K562 (cell line): ENCODE measurements at regions not wholly inside any gene's neighbourhood (a gene's known extent, or its start where the extent isn't known, plus 50 kb on each side); places are given as distances from the start of the nearest gene placed in this dataset.

Experiments used
- ATAC-seq: fragments of 200-7000 bp; cut with Tn5 transposase; 3 replicates; pipeline ENCODE4 v1.9.1; 2020; ENCODE audit warnings: moderate library complexity
- BruUV-seq: library from RNA; stranded (reverse); fragments of 400-500 nt; replicated peaks from 2 replicates; lab custom pipeline; 2021; lab: Mats Ljungman, UMichigan
- CTCF ChIA-PET: fragments of 300-600 bp; formaldehyde crosslinking; extraction: SDS; loops from one replicate; lab custom pipeline; 2021; ENCODE audit warnings: low intra/inter-chr PET ratio; lab: Yijun Ruan, JAX
- POLR2A ChIA-PET: fragments of 300-600, 350-650 bp; sonication (Branson Sonifier 250); formaldehyde crosslinking; extraction: SDS; loops from one replicate; lab custom pipeline; 2021; ENCODE audit warnings: antibody characterized with exemption, inconsistent platforms; lab: Yijun Ruan, JAX
- DNase-seq, 4 experiments: peaks; one replicate each; pipeline versions ENCODE4 v3.0.0 to v3.0.0-alpha.2; 2011 to 2018; ENCODE audit warnings: low spot score in 3 of 4, mixed read lengths in 3 of 4; ENCODE audit errors: extremely low read depth in 1 of 4
- FAIRE-seq: peaks from 2 replicates; lab custom pipeline; 2011; peaks lifted over from hg19 to GRCh38; lab: Jason Lieb, UNC
- H2AFZ ChIP-seq: 2 replicates; pipeline ENCODE4 v1.6.0; 2011; ENCODE audit warnings: low read depth, low read length, control low read depth, inconsistent platforms
- H3K27ac ChIP-seq: fragments of 200-600 bp; 3 replicates; pipeline ENCODE4 v1.8.0; 2011; ENCODE audit warnings: low read depth, mild to moderate bottlenecking, control low read depth, inconsistent platforms, low read length, moderate library complexity, mixed read lengths; ENCODE audit errors: extremely low read depth
- H3K27me3 ChIP-seq, 2 experiments: fragments of 300-600 bp in 1 of 2; 2 replicates in 1 of 2; 3 replicates in 1 of 2; pipeline versions ENCODE4 v1.6.0 to v1.8.0; 2011; ENCODE audit warnings: inconsistent platforms in 2 of 2, low read length in 2 of 2, mild to moderate bottlenecking in 1 of 2, mixed read lengths in 1 of 2, moderate library complexity in 1 of 2; ENCODE audit not compliant: control insufficient read depth in 2 of 2, insufficient read depth in 2 of 2
- H3K36me3 ChIP-seq: fragments of 300-600 bp; 3 replicates; pipeline ENCODE4 v1.8.0; 2011; ENCODE audit warnings: mild to moderate bottlenecking, low read length, inconsistent platforms; ENCODE audit not compliant: control insufficient read depth, insufficient read depth
- H3K4me1 ChIP-seq, 2 experiments: fragments of 200-600 bp in 1 of 2; replicated peaks in 1 of 2; 2 replicates in 1 of 2; 3 replicates in 1 of 2; pipeline versions ENCODE4 v1.5.1 to v1.8.0; 2011; ENCODE audit warnings: inconsistent platforms in 2 of 2, low read length in 2 of 2, mild to moderate bottlenecking in 1 of 2, mixed read lengths in 1 of 2, moderate library complexity in 1 of 2; ENCODE audit not compliant: control insufficient read depth in 2 of 2, insufficient read depth in 2 of 2
- H3K4me2 ChIP-seq: 2 replicates; pipeline ENCODE4 v1.6.1; 2011; ENCODE audit warnings: low read length, control low read depth, inconsistent platforms, mixed read lengths; ENCODE audit not compliant: insufficient read depth
- H3K4me3 ChIP-seq: fragments of 200-600 bp; sonication (generic), shearing (Covaris generic); 2 replicates; pipeline ENCODE4 v1.5.1; 2016; ENCODE audit warnings: control low read depth, inconsistent platforms
- H3K79me2 ChIP-seq: fragments of 200-600 bp; 3 replicates; pipeline ENCODE4 v1.8.0; 2011; ENCODE audit warnings: low read length, inconsistent platforms; ENCODE audit not compliant: control insufficient read depth, insufficient read depth
- H3K9ac ChIP-seq, 2 experiments: 2 replicates each; pipeline versions ENCODE4 v1.6.0 to v1.6.1; 2011; ENCODE audit warnings: low read depth in 2 of 2, low read length in 2 of 2, control low read depth in 1 of 2, inconsistent platforms in 1 of 2, mild to moderate bottlenecking in 1 of 2, mixed read lengths in 1 of 2; ENCODE audit not compliant: insufficient read depth in 1 of 2
- H3K9me1 ChIP-seq: one replicate; pipeline ENCODE4 v1.6.0; 2011; ENCODE audit warnings: inconsistent platforms, mild to moderate bottlenecking, low read length, moderate library complexity; ENCODE audit not compliant: control insufficient read depth, insufficient read depth
- H3K9me3 ChIP-seq: replicated peaks from 2 replicates; pipeline ENCODE4 v1.5.1; 2011; ENCODE audit warnings: low read depth, low read length, inconsistent platforms; ENCODE audit not compliant: control insufficient read depth, insufficient read depth
- H4K20me1 ChIP-seq: replicated peaks from 2 replicates; pipeline ENCODE4 v1.6.1; 2011; ENCODE audit warnings: low read length, inconsistent platforms, mixed read lengths; ENCODE audit not compliant: control insufficient read depth, insufficient read depth
- CBFA2T3 ChIP-seq: fragments of 450-650 bp; IDR thresholded peaks from 2 replicates; pipeline ENCODE4 v1.6.1; 2017
- CBX5 ChIP-seq: IDR thresholded peaks from 2 replicates; pipeline ENCODE4 v1.6.1; 2014; ENCODE audit warnings: low read depth, borderline replicate concordance
- CC2D1A ChIP-seq: fragments of 450-650 bp; IDR thresholded peaks from 2 replicates; pipeline ENCODE4 v1.6.1; 2017; ENCODE audit warnings: mild to moderate bottlenecking
- MCM5 ChIP-seq: fragments of 450-650 bp; IDR thresholded peaks from 2 replicates; pipeline ENCODE4 v1.6.1; 2016; ENCODE audit warnings: low read depth
- NELFE ChIP-seq: IDR thresholded peaks from 2 replicates; pipeline ENCODE4 v1.6.1; 2011; ENCODE audit warnings: mild to moderate bottlenecking; ENCODE audit not compliant: insufficient read depth, insufficient read length
- NR2F6 ChIP-seq: fragments of 450-650 bp; formaldehyde crosslinking; IDR thresholded peaks from 2 replicates; pipeline ENCODE4 v1.4.0; 2020; ENCODE audit warnings: mild to moderate bottlenecking
- STAG1 ChIP-seq: sonication (generic); formaldehyde crosslinking; IDR thresholded peaks from 2 replicates; pipeline ENCODE4 v1.5.0; 2020; ENCODE audit warnings: missing genetic modification reagents, borderline replicate concordance
- TAF7 ChIP-seq: fragments of 450-650 bp; IDR thresholded peaks from 2 replicates; pipeline ENCODE4 v1.6.1; 2016; ENCODE audit warnings: missing genetic modification characterization, missing compliant biosample characterization
- ZNF282 ChIP-seq: sonication (generic); formaldehyde crosslinking; IDR thresholded peaks from 2 replicates; pipeline ENCODE4 v1.8.1; 2023; ENCODE audit warnings: missing genetic modification reagents
- ZNF561 ChIP-seq: fragments of 450-650 bp; formaldehyde crosslinking; conservative IDR thresholded peaks from 2 replicates; pipeline ENCODE4 v1.4.0; 2020; ENCODE audit warnings: mild to moderate bottlenecking, moderate library complexity
- WGBS: fragments of 100-300 bp; shearing (Covaris generic); methylation state at CpG from one replicate; pipeline ENCODE4 v1.1.6; 2016; ENCODE audit warnings: low coverage, mixed read lengths; ENCODE audit not compliant: insufficient coverage; ENCODE audit errors: missing lambda C conversion rate; 5-methylcytosine and 5-hydroxymethylcytosine counted together
- in situ Hi-C: fragments of 300-500 bp; cut with MboI; formaldehyde crosslinking; loops from 4 replicates; pipeline ENCODE4 v1.15.0; 2018; ENCODE audit warnings: inconsistent platforms, mixed read lengths
- intact Hi-C: fragments of 100-400 bp; cut with micrococcal nuclease; formaldehyde crosslinking; loops from 2 replicates; pipeline ENCODE4 v1.14.2; 2022
- TF ChIP-seq, protein P1 (sequence below): fragments of 250-450 bp; sonication (Bioruptor Pico); IDR thresholded peaks from 2 replicates; pipeline ENCODE4 v1.4.0; 2020; ENCODE audit warnings: borderline replicate concordance
- TF ChIP-seq, protein P2 (sequence below): IDR thresholded peaks from 2 replicates; pipeline ENCODE4 v1.6.1; 2016; ENCODE audit warnings: missing genetic modification characterization, missing compliant biosample characterization
- TF ChIP-seq, protein P3 (sequence below): sonication (generic); formaldehyde crosslinking; IDR thresholded peaks from 2 replicates; pipeline ENCODE4 v1.4.0; 2020; ENCODE audit warnings: mild to moderate bottlenecking, missing genetic modification reagents

DNA sequence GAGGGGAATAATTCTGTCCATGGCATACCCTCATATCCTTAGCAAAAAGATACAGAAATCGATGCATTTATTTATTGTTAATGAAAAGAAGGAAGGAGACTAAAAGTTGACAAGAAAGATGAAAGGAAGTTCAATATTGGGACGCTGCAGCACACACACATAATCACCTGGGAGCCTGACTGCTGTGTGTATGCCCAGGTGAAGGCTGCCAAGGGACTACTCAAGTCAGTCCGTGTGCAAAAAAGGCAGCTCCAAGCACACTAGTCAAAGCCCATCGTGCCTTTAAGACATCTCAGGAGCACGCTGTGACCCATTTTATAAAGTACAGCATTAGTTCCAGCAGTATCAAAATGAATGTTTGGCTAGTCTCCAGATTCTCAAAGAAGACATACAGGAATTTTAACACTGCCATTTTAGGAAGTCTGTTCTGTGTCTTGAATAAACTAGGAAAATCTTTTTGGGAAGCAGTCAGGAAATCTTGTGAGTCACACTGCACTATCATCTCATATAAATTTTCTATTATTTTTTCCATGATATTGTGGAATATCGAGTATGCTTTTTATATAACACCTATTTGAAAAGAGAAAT, 363.9 kb downstream of the GASK1B start:
- no peak overlapping the region for H3K9ac ChIP-seq
- no peak overlapping the region for H2AFZ ChIP-seq
- POLR2A ChIA-PET: no interaction called here
- H3K4me3 ChIP-seq: no peak overlapping the region
- no peaks in the 10 kb centered on the region for H3K4me1 ChIP-seq
- H4K20me1 ChIP-seq: no peaks in the 10 kb centered on the region
- H3K27ac ChIP-seq: no peak overlapping the region
- in situ Hi-C loops (no loop called here), intact Hi-C loops (no loop called here)
- WGBS: 3% methylated on average over 6 of the region's 6 CpGs
- CTCF ChIA-PET: no interaction called here
- DNase-seq (no peak), ATAC-seq (no peak), FAIRE-seq (no peak)
- H3K27me3 ChIP-seq: no peaks in the 10 kb centered on the region
- no TSS peak for BruUV-seq
- no peak overlapping the region for H3K4me2 ChIP-seq
- TF ChIP-seq, protein P1, sequence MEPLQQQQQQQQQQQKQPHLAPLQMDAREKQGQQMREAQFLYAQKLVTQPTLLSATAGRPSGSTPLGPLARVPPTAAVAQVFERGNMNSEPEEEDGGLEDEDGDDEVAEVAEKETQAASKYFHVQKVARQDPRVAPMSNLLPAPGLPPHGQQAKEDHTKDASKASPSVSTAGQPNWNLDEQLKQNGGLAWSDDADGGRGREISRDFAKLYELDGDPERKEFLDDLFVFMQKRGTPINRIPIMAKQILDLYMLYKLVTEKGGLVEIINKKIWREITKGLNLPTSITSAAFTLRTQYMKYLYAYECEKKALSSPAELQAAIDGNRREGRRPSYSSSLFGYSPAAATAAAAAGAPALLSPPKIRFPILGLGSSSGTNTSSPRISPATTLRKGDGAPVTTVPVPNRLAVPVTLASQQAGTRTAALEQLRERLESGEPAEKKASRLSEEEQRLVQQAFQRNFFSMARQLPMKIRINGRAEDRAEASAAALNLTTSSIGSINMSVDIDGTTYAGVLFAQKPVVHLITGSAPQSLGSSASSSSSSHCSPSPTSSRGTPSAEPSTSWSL (CRISPR knock-in tag): no peak
- TF ChIP-seq CC2D1A (no peak), ZNF561 (CRISPR knock-in tag) (no peak), STAG1 (no peak), NELFE (no peak), NR2F6 (CRISPR knock-in tag) (no peak), CBX5 (no peak), MCM5 (no peak), CBFA2T3 (no peak), ZNF282 (CRISPR knock-in tag) (no peak), TAF7 (tag) (no peak)
- TF ChIP-seq, protein P2, sequence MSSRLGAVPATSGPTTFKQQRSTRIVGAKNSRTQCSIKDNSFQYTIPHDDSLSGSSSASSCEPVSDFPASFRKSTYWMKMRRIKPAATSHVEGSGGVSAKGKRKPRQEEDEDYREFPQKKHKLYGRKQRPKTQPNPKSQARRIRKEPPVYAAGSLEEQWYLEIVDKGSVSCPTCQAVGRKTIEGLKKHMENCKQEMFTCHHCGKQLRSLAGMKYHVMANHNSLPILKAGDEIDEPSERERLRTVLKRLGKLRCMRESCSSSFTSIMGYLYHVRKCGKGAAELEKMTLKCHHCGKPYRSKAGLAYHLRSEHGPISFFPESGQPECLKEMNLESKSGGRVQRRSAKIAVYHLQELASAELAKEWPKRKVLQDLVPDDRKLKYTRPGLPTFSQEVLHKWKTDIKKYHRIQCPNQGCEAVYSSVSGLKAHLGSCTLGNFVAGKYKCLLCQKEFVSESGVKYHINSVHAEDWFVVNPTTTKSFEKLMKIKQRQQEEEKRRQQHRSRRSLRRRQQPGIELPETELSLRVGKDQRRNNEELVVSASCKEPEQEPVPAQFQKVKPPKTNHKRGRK (tag): no peak
- TF ChIP-seq, protein P3, sequence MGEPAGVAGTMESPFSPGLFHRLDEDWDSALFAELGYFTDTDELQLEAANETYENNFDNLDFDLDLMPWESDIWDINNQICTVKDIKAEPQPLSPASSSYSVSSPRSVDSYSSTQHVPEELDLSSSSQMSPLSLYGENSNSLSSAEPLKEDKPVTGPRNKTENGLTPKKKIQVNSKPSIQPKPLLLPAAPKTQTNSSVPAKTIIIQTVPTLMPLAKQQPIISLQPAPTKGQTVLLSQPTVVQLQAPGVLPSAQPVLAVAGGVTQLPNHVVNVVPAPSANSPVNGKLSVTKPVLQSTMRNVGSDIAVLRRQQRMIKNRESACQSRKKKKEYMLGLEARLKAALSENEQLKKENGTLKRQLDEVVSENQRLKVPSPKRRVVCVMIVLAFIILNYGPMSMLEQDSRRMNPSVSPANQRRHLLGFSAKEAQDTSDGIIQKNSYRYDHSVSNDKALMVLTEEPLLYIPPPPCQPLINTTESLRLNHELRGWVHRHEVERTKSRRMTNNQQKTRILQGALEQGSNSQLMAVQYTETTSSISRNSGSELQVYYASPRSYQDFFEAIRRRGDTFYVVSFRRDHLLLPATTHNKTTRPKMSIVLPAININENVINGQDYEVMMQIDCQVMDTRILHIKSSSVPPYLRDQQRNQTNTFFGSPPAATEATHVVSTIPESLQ (CRISPR knock-in tag): no peak
- no peaks in the 10 kb centered on the region for H3K9me1 ChIP-seq
- H3K79me2 ChIP-seq: no peaks in the 10 kb centered on the region
- H3K9me3 ChIP-seq: no peaks in the 10 kb centered on the region; the same call in 1 of the 2 replicates
- H3K36me3 ChIP-seq: no peaks in the 10 kb centered on the region
